SH-SY5Y (cell line): ENCODE measurements at regions not wholly inside any gene's neighbourhood (a gene's known extent, or its start where the extent isn't known, plus 50 kb on each side); places are given as distances from the start of the nearest gene placed in this dataset.

Source experiments
- GATA2 ChIP-seq: IDR thresholded peaks from 2 replicates; pipeline ENCODE4 v1.6.1; 2011; ENCODE audit warnings: mild to moderate bottlenecking, low read depth, low read length
- GATA3 ChIP-seq: IDR thresholded peaks from 2 replicates; pipeline ENCODE4 v1.6.1; 2011; ENCODE audit warnings: low read depth, mild to moderate bottlenecking, low read length, moderate library complexity

DNA sequence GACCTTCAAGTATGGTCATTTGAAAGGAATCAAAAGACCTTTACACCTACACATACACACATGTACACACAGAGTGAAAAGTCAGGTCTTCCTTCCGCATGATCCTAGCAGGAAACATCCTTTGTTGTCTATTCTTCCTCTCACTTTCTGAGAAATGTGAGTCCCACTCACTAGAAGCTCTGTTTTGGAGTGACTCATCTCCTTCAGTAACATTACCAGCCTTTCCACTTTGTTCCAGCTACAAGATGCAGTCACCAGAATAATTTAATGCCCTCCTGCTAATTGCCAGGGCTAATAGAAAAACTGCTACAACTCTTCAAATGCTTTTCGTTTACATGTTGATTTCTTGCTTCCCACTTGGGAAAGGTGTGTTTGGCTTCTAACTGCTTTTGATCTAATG, 417.3 kb downstream of the RASEF start:
- no peak for TF ChIP-seq GATA2
- TF ChIP-seq GATA3: no peak
